ENCODE measurements at regions not wholly inside any gene's neighbourhood (a gene's known extent, or its start where the extent isn't known, plus 50 kb on each side); places are given as distances from the start of the nearest gene placed in this dataset.
"Not testable (repeated sequence)": the region's sequence is repeated elsewhere in the genome, so short reads cannot be mapped to it uniquely, and the experiment has no call there.

DNA sequence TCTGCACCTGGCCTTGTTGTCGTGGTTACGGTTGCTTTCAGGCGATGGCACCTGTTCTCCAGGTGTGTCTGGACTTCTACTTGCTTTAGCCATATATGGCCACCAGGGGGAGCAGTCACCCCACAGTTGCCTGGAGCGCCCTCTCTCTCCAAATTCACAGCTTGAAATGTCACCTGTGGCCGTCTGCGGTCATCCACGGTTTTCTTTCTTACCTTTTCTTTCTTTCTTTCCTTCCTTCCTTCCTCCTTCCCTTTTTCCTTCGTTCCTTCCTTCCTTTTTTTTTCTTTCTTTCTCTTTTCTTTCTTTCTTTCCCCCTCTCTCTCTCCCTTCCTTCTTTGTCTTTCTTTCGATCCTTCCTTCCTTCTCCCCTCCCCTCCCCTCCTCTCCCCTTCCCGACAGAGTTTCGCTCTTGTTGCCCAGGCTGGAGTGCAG, 150.5 kb upstream of the VKORC1L1 start:
- Histone ChIP-seq H3K27ac (ENCODE audit: low read length) (no peak overlapping the region), H3K79me2 (ENCODE audit: low read length) (no peaks in the 10 kb centered on the region), H3K4me2 (ENCODE audit: low read length) (peak overlapping the region; percentile 14; the same call in 1 of the 2 replicates), H3K27me3 (ENCODE audit: low read depth, low read length) (no peaks in the 10 kb centered on the region), H3K36me3 (replicated peaks; ENCODE audit: low read depth, low read length) (no peaks in the 10 kb centered on the region), H3K9me3 (ENCODE audit: insufficient read depth, low read length) (no peaks in the 10 kb centered on the region), H4K20me1 (ENCODE audit: insufficient read depth, low read length) (no peaks in the 10 kb centered on the region), H3K9ac (ENCODE audit: low read length) (no peak overlapping the region), H3K4me3 (ENCODE audit: low read length) (no peak overlapping the region), H2AFZ (ENCODE audit: low read depth, low read length) (no peak overlapping the region), H3K4me1 (ENCODE audit: low read length) (no peaks in the 10 kb centered on the region)
- TF ChIP-seq EZH2phosphoT487 (IDR thresholded peaks at IDR 0.05; ENCODE audit: low read depth), result no peak
- peak; percentile 68 for TF ChIP-seq CTCF (IDR thresholded peaks at IDR 0.05; ENCODE audit: low read depth, low read length)

DNA sequence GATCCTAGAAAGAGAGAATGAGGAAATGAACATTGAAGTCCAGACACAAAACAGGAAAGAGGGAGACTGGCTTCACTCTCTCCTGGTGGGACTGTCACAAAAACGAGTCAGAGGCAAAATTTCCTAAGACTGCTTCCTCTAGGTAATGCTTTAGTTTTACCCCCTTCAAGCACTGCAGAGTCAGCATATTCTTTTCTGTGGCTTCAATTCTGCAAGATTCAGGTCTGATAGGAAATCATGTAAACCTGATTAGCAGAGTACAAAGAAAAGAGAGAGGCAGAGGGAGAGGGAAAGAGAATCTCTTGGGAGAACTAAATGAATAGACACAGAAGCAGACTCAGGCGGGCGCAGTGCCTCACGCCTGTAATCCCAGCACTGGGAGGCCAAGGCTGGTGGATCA, 145.7 kb upstream of the VKORC1L1 start:
- H3K4me1 ChIP-seq (ENCODE audit: low read length); H3K4me3 ChIP-seq (ENCODE audit: low read length); H3K27me3 ChIP-seq (ENCODE audit: low read depth, low read length); H3K36me3 ChIP-seq (replicated peaks; ENCODE audit: low read depth, low read length); H3K9me3 ChIP-seq (ENCODE audit: insufficient read depth, low read length); H3K4me2 ChIP-seq (ENCODE audit: low read length); H3K27ac ChIP-seq (ENCODE audit: low read length); H3K79me2 ChIP-seq (ENCODE audit: low read length); H3K9ac ChIP-seq (ENCODE audit: low read length); H2AFZ ChIP-seq (ENCODE audit: low read depth, low read length); H4K20me1 ChIP-seq (ENCODE audit: insufficient read depth, low read length): not testable (repeated sequence)

GRCh38 chr7:65731129-65731528, 141.7 kb upstream of the VKORC1L1 start:
- H3K4me1 ChIP-seq (ENCODE audit: low read length), result no peaks in the 10 kb centered on the region
- H3K9ac ChIP-seq (ENCODE audit: low read length), result no peak overlapping the region
- TF ChIP-seq EZH2phosphoT487 (IDR thresholded peaks at IDR 0.05; ENCODE audit: low read depth), result no peak
- TF ChIP-seq CTCF (IDR thresholded peaks at IDR 0.05; ENCODE audit: low read depth, low read length), result no peak
- H3K79me2 ChIP-seq (ENCODE audit: low read length), result no peaks in the 10 kb centered on the region
- H3K36me3 ChIP-seq (replicated peaks; ENCODE audit: low read depth, low read length), result no peaks in the 10 kb centered on the region
- H3K4me2 ChIP-seq (ENCODE audit: low read length), result no peak overlapping the region
- no peak overlapping the region for H2AFZ ChIP-seq (ENCODE audit: low read depth, low read length)
- H3K4me3 ChIP-seq (ENCODE audit: low read length), result no peak overlapping the region
- no peak overlapping the region for H3K27ac ChIP-seq (ENCODE audit: low read length)
- H3K9me3 ChIP-seq (ENCODE audit: insufficient read depth, low read length), result no peaks in the 10 kb centered on the region
- H3K27me3 ChIP-seq (ENCODE audit: low read depth, low read length), result no peaks in the 10 kb centered on the region
- no peaks in the 10 kb centered on the region for H4K20me1 ChIP-seq (ENCODE audit: insufficient read depth, low read length)

DNA sequence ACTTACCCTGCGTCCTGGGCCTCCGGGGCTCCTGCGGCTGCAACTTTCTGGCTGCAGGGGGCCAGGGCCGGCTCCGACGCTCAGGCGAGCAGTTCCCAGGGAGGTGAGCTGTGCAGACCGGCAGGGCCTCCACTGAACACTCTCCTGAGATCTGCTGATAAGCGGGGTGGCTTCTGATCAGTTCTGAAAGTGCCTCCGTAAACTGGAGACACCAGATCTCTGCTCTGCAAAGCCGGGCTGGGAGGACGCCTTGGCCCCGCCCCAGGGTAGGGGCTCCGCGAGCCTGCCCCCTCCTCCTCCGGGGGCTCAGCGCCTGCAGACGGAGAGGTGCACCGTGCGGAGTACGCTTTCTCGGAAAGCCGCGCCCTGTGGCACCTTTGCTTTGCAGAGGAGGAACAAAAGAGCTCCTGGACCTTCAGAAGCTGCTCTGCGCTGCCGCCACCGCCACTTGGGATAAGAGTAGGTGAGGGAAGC, 141.3 kb upstream of the VKORC1L1 start:
- Histone ChIP-seq H3K4me1 (ENCODE audit: low read length) (no peaks in the 10 kb centered on the region), H3K27ac (ENCODE audit: low read length) (no peak overlapping the region), H3K9me3 (ENCODE audit: insufficient read depth, low read length) (no peaks in the 10 kb centered on the region), H3K9ac (ENCODE audit: low read length) (no peak overlapping the region), H3K4me2 (ENCODE audit: low read length) (no peak overlapping the region), H3K79me2 (ENCODE audit: low read length) (no peaks in the 10 kb centered on the region), H3K27me3 (ENCODE audit: low read depth, low read length) (no peaks in the 10 kb centered on the region), H3K4me3 (ENCODE audit: low read length) (no peak overlapping the region), H3K36me3 (replicated peaks; ENCODE audit: low read depth, low read length) (no peaks in the 10 kb centered on the region), H4K20me1 (ENCODE audit: insufficient read depth, low read length) (no peaks in the 10 kb centered on the region), H2AFZ (ENCODE audit: low read depth, low read length) (no peak overlapping the region)
- TF ChIP-seq CTCF (IDR thresholded peaks at IDR 0.05; ENCODE audit: low read depth, low read length) (no peak), EZH2phosphoT487 (IDR thresholded peaks at IDR 0.05; ENCODE audit: low read depth) (no peak)

- H2AFZ ChIP-seq (ENCODE audit: low read depth, low read length), result no peak overlapping the region
- H3K4me2 ChIP-seq (ENCODE audit: low read length), result no peak overlapping the region
- H3K4me3 ChIP-seq (ENCODE audit: low read length), result no peak overlapping the region
- no peaks in the 10 kb centered on the region for H3K9me3 ChIP-seq (ENCODE audit: insufficient read depth, low read length)
- no peaks in the 10 kb centered on the region for H4K20me1 ChIP-seq (ENCODE audit: insufficient read depth, low read length)
- no peaks in the 10 kb centered on the region for H3K27me3 ChIP-seq (ENCODE audit: low read depth, low read length)
- no peaks in the 10 kb centered on the region for H3K4me1 ChIP-seq (ENCODE audit: low read length)
- TF ChIP-seq EZH2phosphoT487 (IDR thresholded peaks at IDR 0.05; ENCODE audit: low read depth) (no peak), CTCF (IDR thresholded peaks at IDR 0.05; ENCODE audit: low read depth, low read length) (no peak)
- peaks cover 3% of the 10 kb centered on the region for H3K79me2 ChIP-seq (ENCODE audit: low read length)
- H3K27ac ChIP-seq (ENCODE audit: low read length), result no peak overlapping the region
- H3K9ac ChIP-seq (ENCODE audit: low read length), result no peak overlapping the region
- no peaks in the 10 kb centered on the region for H3K36me3 ChIP-seq (replicated peaks; ENCODE audit: low read depth, low read length)
Observed at GRCh38 chr7:65744406-65744805, 128.5 kb upstream of the VKORC1L1 start.

Data from OCI-LY3 (cell line).